ENCODE measurements at regions not wholly inside any gene's neighbourhood (a gene's known extent, or its start where the extent isn't known, plus 50 kb on each side); places are given as distances from the start of the nearest gene placed in this dataset.

- TF ChIP-seq POLR2A (IDR thresholded peaks at IDR 0.05; ENCODE audit: low read depth, low read length) = no peak
- no peak for TF ChIP-seq TAF1 (IDR thresholded peaks at IDR 0.05; ENCODE audit: borderline replicate concordance, low read depth, low read length)
Observed at GRCh38 chr2:122164964-122165363, 409.5 kb downstream of the TSN start.
